OCI-LY1 (cell line): ENCODE measurements at regions not wholly inside any gene's neighbourhood (a gene's known extent, or its start where the extent isn't known, plus 50 kb on each side); places are given as distances from the start of the nearest gene placed in this dataset.

Experiments used
- CTCF ChIP-seq: fragments of 200-600 bp; sonication (generic), shearing (Covaris generic); IDR thresholded peaks from 2 replicates; pipeline ENCODE4 v1.5.1; 2017; ENCODE audit warnings: mild to moderate bottlenecking, antibody characterized with exemption, low read length, moderate library complexity, mixed read lengths
- EZH2 ChIP-seq: fragments of 200-600 bp; sonication (generic), shearing (Covaris generic); IDR thresholded peaks from 2 replicates; pipeline ENCODE4 v1.8.0; 2017; ENCODE audit warnings: borderline replicate concordance, mixed run types, mild to moderate bottlenecking, antibody characterized with exemption, low read length, moderate library complexity, mixed read lengths

GRCh38 chr6:92820601-92821000 is 598.8 kb downstream of the EPHA7 start:
- TF ChIP-seq CTCF = no peak
- no peak for TF ChIP-seq EZH2
